HFFc6 (cell line): ENCODE measurements at regions not wholly inside any gene's neighbourhood (a gene's known extent, or its start where the extent isn't known, plus 50 kb on each side); places are given as distances from the start of the nearest gene placed in this dataset.

Source experiments
- DNase-seq: peaks from one replicate; pipeline ENCODE4 v3.0.0-alpha.2; 2018
- H3K27ac Mint-ChIP-seq: 2 replicates; pipeline ENCODE4 v1.8.0; 2020; ENCODE audit warnings: mild to moderate bottlenecking, mixed read lengths
- H3K27me3 Mint-ChIP-seq: 2 replicates; pipeline ENCODE4 v1.8.0; 2021; ENCODE audit warnings: mild to moderate bottlenecking, moderate library complexity, mixed read lengths; ENCODE audit not compliant: insufficient read depth
- H3K36me3 Mint-ChIP-seq: 2 replicates; pipeline ENCODE4 v1.8.0; 2021; ENCODE audit warnings: low read depth, mixed read lengths
- H3K4me1 Mint-ChIP-seq: 2 replicates; pipeline ENCODE4 v1.8.0; 2020; ENCODE audit warnings: low read depth, mixed read lengths
- H3K4me3 Mint-ChIP-seq: 2 replicates; pipeline ENCODE4 v1.8.0; 2020; ENCODE audit warnings: mild to moderate bottlenecking, moderate library complexity, mixed read lengths
- H3K9me3 Mint-ChIP-seq: 2 replicates; pipeline ENCODE4 v1.8.0; 2020; ENCODE audit warnings: mild to moderate bottlenecking, mixed read lengths
- TF ChIP-seq, protein P1 (sequence below): fragments of 200-600 bp; sonication (generic); IDR thresholded peaks from 2 replicates; pipeline ENCODE4 v1.5.0; 2021; ENCODE audit warnings: antibody characterized with exemption, mild to moderate bottlenecking

DNA sequence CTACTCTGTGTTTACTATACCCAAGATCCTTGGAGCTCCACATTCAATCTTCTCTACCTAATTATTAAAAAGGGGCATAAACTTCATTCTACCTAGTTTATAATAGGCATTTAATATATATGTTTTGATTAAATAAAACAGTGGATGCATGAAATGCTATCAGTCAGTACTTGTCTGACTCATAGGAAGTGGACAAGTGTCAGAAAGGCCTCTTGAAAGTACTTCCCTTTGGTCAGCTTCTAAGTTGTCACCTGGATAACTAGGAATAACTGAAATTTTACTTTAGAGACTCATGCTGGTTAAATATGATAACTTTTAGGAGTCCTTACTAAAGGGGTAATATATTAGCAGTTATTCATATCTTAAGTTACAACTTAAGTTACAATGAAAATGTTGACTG, 329.8 kb downstream of the KLF5 start:
- no peak for DNase-seq
- Mint-ChIP-seq H3K36me3 (no peaks in the 10 kb centered on the region; the same call in 1 of the 2 replicates), H3K9me3 (no peaks in the 10 kb centered on the region; the same call in 1 of the 2 replicates), H3K4me1 (peaks cover 9% of the 10 kb centered on the region), H3K27me3 (no peaks in the 10 kb centered on the region; the same call in none of the 2 replicates), H3K27ac (no peak overlapping the region), H3K4me3 (no peak overlapping the region)
- TF ChIP-seq, protein P1, sequence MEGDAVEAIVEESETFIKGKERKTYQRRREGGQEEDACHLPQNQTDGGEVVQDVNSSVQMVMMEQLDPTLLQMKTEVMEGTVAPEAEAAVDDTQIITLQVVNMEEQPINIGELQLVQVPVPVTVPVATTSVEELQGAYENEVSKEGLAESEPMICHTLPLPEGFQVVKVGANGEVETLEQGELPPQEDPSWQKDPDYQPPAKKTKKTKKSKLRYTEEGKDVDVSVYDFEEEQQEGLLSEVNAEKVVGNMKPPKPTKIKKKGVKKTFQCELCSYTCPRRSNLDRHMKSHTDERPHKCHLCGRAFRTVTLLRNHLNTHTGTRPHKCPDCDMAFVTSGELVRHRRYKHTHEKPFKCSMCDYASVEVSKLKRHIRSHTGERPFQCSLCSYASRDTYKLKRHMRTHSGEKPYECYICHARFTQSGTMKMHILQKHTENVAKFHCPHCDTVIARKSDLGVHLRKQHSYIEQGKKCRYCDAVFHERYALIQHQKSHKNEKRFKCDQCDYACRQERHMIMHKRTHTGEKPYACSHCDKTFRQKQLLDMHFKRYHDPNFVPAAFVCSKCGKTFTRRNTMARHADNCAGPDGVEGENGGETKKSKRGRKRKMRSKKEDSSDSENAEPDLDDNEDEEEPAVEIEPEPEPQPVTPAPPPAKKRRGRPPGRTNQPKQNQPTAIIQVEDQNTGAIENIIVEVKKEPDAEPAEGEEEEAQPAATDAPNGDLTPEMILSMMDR, result no peak

DNA sequence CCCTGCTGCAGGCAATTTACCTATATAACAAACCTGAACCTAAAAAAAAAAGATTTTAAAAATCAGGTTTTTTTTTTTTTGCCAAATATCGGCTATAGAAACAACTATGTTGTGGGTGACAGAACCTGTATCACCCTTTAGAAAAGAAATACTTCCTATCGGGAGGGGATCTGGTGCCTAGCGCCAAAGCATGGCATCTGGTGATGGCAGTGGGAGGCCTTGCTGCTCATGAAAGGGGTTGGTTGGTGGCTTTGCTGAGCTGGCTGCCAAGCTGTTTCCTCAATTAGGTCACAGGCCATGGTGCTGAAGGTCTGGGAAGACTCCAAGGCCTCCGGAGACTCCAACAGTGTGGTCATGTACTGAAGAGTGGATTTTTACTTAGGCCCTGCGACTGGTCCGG, 328.5 kb downstream of the KLF5 start:
- H3K27me3 Mint-ChIP-seq, result no peaks in the 10 kb centered on the region; the same call in none of the 2 replicates
- TF ChIP-seq, protein P1, result no peak
- no peak for DNase-seq
- no peak overlapping the region for H3K4me3 Mint-ChIP-seq
- H3K9me3 Mint-ChIP-seq, result no peaks in the 10 kb centered on the region; the same call in 1 of the 2 replicates
- no peak overlapping the region for H3K27ac Mint-ChIP-seq
- H3K36me3 Mint-ChIP-seq, result no peaks in the 10 kb centered on the region; the same call in 1 of the 2 replicates
- peaks cover 9% of the 10 kb centered on the region for H3K4me1 Mint-ChIP-seq

DNA sequence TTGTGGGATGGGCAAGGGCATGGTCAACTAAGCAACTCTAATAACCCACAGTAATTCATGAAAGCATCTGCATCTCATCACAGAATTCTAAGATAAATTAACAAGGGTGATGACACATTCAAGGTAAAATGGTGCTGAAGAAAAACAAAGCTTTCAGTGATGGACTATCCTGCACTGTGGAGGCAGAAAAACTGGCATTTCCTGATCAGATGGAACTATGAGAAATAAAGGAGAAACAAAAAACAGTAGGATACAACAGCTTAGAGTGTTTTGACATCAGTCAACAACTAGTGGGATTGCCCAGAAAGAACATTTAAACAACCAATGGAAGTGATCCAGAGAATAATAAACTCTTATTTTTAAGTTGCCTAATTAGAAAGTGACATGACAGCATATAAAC, 327.0 kb downstream of the KLF5 start:
- H3K27ac Mint-ChIP-seq, result no peak overlapping the region
- H3K4me1 Mint-ChIP-seq, result peaks cover 9% of the 10 kb centered on the region
- TF ChIP-seq, protein P1, result no peak
- H3K4me3 Mint-ChIP-seq, result no peak overlapping the region
- no peaks in the 10 kb centered on the region; the same call in 1 of the 2 replicates for H3K9me3 Mint-ChIP-seq
- DNase-seq, result no peak
- no peaks in the 10 kb centered on the region; the same call in 1 of the 2 replicates for H3K36me3 Mint-ChIP-seq
- H3K27me3 Mint-ChIP-seq, result no peaks in the 10 kb centered on the region; the same call in none of the 2 replicates

DNA sequence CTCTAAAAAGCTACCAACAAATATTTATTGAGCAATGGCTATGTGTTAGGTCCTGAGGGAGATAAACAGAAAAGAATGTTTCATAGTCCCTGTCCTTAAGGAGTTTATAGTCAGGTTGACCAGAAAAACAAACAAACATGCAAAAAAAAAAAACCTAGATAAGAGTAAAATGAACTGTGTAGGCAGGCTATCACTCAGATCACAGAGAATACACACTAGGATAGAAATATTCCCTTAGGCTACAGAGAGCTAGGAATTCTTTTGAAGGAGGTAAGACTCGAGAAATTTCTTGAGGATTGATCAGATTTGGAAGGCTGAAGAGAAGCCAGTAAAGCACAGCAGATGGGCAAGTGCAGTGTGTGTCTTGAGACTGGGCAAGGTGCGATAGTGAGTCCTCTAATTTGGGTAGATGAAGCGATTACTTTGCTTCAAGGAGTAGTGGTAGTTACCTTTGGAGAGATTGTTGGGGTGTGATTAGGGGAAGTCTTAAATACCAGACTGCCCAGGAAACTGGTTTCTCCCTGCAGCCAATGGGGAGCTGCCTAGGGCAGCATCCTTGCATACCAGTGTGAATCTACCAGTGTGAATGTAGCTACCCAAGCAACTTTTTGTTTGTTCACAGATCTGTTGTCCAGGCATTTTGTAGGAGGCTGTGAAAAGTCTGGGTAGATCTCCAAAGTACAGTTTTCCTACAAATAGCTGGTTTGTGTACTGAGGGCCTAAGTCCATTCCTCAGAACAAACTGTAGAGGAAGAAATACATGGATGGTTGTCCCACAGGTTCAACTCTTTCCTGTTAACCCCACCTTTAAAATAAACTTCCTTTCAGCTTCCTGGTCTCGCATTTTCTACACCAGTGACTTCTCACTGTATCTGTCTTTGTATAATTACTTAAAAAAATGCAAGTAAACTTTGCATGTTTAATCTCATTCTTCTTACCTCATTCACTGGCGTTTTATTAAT, 314.1 kb downstream of the KLF5 start:
- Mint-ChIP-seq H3K4me1 (no peaks in the 10 kb centered on the region), H3K36me3 (no peaks in the 10 kb centered on the region), H3K4me3 (no peak overlapping the region), H3K27me3 (peaks cover 5% of the 10 kb centered on the region), H3K27ac (no peak overlapping the region), H3K9me3 (peaks cover 5% of the 10 kb centered on the region)
- no peak for DNase-seq
- TF ChIP-seq, protein P1, result no peak

DNA sequence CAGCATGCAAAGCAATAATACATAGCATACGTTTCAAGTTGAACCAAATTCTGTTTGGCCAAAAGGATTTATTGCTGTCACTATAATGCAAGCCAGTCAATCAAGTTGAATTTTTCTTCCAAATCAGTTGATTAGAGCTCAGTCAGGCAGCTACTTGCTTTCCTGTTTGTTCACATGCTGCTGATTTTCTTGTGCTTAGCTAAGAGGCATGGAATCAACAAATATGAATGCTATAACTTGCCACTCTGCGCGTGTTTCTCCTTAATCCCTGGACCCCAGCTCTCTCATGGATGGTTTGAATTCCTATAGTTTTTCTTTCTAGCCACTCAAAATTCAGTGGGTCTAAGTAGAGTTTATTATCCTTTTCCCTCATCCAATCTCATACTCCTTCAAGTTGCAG, 311.3 kb downstream of the KLF5 start:
- H3K27me3 Mint-ChIP-seq, result peaks cover 5% of the 10 kb centered on the region
- DNase-seq, result no peak
- TF ChIP-seq, protein P1, result no peak
- peaks cover 10% of the 10 kb centered on the region; the same call in 1 of the 2 replicates for H3K4me1 Mint-ChIP-seq
- H3K36me3 Mint-ChIP-seq, result no peaks in the 10 kb centered on the region
- peaks cover 5% of the 10 kb centered on the region; the same call in 1 of the 2 replicates for H3K9me3 Mint-ChIP-seq
- no peak overlapping the region for H3K27ac Mint-ChIP-seq
- no peak overlapping the region for H3K4me3 Mint-ChIP-seq
